Heart right ventricle (tissue), 16 donors: ENCODE measurements at regions not wholly inside any gene's neighbourhood (a gene's known extent, or its start where the extent isn't known, plus 50 kb on each side); places are given as distances from the start of the nearest gene placed in this dataset.

Source experiments
- ATAC-seq, 8 donors: fragments of 200-7000 bp; cut with Tn5 transposase; one replicate each; pipeline ENCODE4 v1.9.1; 2020; ENCODE audit warnings: mild to moderate bottlenecking in 8 of 8, moderate library complexity in 8 of 8, moderate number of reproducible peaks in 1 of 8
- DNase-seq, 2 donors: peaks; one replicate each; pipeline ENCODE4 v3.0.0-alpha.2; 2020
- H3K27ac ChIP-seq, 10 donors: fragments of 200-600 bp; sonication (generic) in 2 of 10; one replicate each; pipeline versions ENCODE4 v1.5.0 to v1.8.0; 2020 to 2022; ENCODE audit warnings: mild to moderate bottlenecking in 3 of 10
- H3K27me3 ChIP-seq, 7 donors: fragments of 200-600 bp; one replicate each; pipeline ENCODE4 v1.8.0; 2021 to 2022; ENCODE audit warnings: mild to moderate bottlenecking in 2 of 7
- H3K36me3 ChIP-seq, 9 donors: fragments of 200-600 bp; sonication (generic) in 1 of 9; one replicate each; pipeline versions ENCODE4 v1.5.0 to v1.8.0; 2020 to 2022; ENCODE audit warnings: mild to moderate bottlenecking in 2 of 9
- H3K4me1 ChIP-seq, 9 donors: fragments of 200-600 bp; sonication (generic) in 1 of 9; one replicate each; pipeline versions ENCODE4 v1.5.0 to v1.8.0; 2020 to 2022; ENCODE audit warnings: mild to moderate bottlenecking in 4 of 9
- H3K4me3 ChIP-seq, 10 donors: fragments of 200-600 bp; sonication (generic) in 2 of 10; one replicate each; pipeline versions ENCODE4 v1.5.0 to v1.8.0; 2020 to 2022; ENCODE audit warnings: mild to moderate bottlenecking in 7 of 10, moderate library complexity in 2 of 10
- H3K9me3 ChIP-seq, 11 donors: fragments of 200-600 bp in 10 of 11; sonication (generic) in 2 of 11; one replicate each; pipeline versions ENCODE4 v1.5.0 to v1.8.0; 2013 to 2022; ENCODE audit warnings: mild to moderate bottlenecking in 2 of 11, control low read depth in 1 of 11, moderate library complexity in 1 of 11
- WGBS, 2 donors: extraction: QIAGEN DNeasy Blood & Tissue Kit; methylation state at CpG; one replicate each; pipeline ENCODE4 v1.1.7; 2013; ENCODE audit warnings: inconsistent platforms in 1 of 2; 5-methylcytosine and 5-hydroxymethylcytosine counted together
- intact Hi-C, 10 donors: fragments of 100-400 bp; cut with DNase I; formaldehyde crosslinking; loops; one replicate each; pipeline versions ENCODE4 v1.11.1 to v1.14.2; 2022
- TF ChIP-seq, protein P1 (sequence below), 9 donors: fragments of 200-600 bp; sonication (generic) in 2 of 9; IDR thresholded peaks; one replicate each; pipeline versions ENCODE4 v1.5.0 to v1.8.0; 2021 to 2022; ENCODE audit warnings: antibody characterized with exemption in 9 of 9, mild to moderate bottlenecking in 5 of 9, moderate library complexity in 1 of 9
- donor health status: Arrhythmogenic right ventricular cardiomyopathy.
- donor health status: ischemic (EF 13 %, LVEDD 7.1; RV severe dilation, severe dysfunction).
- donor health status: healthy with polysubstance abuse.
- donor health status: DM: no; HTN: yes; CAD: no.
- donor health status: DM: no; HTN: no; CAD: no.
- donor health status: ischemic (EF 25% LVEDD 6.9; RV normal size, moderate dysfunction).
- donor health status: ischemic (EF 25% LVEDD 5.7; RV mildly dilated, moderate dysfunction).
- donor health status: healthy.
- donor health status: DM: yes; HTN: yes; CAD: no.
- donor health status: Ischemic cardiomyopathy.
- donor health status: ischemic (EF 35%, LVEDD 5.7; RV mildly dilated, moderate dysfunction).
- donor health status: nonischemic (EF 11% LVEDD 7.7; RV severe dilation, severe dysfunction).
- donor health status: DM: yes; HTN: yes; CAD: no.
- donor health status: PGD.
- donor health status: ischemic (EF 29% LVEDD 5.4; RV normal size, mild dysfunction).
- donor health status: nonischemic (EF 23%, LVEDD 6.1; RV moderate dilation, normal function).

GRCh38 chr5:6305853-6306252 lies 72.5 kb downstream of the MED10 start:
- no peak for DNase-seq
- H3K9me3 ChIP-seq = no peaks in the 10 kb centered on the region
- H3K36me3 ChIP-seq = no peaks in the 10 kb centered on the region
- intact Hi-C loops = loop anchor here in 1 of 10 donors (10.0 kb wide), 1 partner anchor 139 kb away; the partner anchor contains the start of gene UBE2QL1
- H3K4me1 ChIP-seq = no peaks in the 10 kb centered on the region
- 70 to 72% methylated on average over 6 of the region's 6 CpGs for WGBS, 2 donors
- H3K27me3 ChIP-seq = no peaks in the 10 kb centered on the region
- no peak overlapping the region for H3K4me3 ChIP-seq
- TF ChIP-seq, protein P1, sequence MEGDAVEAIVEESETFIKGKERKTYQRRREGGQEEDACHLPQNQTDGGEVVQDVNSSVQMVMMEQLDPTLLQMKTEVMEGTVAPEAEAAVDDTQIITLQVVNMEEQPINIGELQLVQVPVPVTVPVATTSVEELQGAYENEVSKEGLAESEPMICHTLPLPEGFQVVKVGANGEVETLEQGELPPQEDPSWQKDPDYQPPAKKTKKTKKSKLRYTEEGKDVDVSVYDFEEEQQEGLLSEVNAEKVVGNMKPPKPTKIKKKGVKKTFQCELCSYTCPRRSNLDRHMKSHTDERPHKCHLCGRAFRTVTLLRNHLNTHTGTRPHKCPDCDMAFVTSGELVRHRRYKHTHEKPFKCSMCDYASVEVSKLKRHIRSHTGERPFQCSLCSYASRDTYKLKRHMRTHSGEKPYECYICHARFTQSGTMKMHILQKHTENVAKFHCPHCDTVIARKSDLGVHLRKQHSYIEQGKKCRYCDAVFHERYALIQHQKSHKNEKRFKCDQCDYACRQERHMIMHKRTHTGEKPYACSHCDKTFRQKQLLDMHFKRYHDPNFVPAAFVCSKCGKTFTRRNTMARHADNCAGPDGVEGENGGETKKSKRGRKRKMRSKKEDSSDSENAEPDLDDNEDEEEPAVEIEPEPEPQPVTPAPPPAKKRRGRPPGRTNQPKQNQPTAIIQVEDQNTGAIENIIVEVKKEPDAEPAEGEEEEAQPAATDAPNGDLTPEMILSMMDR (IDR thresholded peaks at IDR 0.05) = no peak
- no peak overlapping the region for H3K27ac ChIP-seq
- ATAC-seq = no peak

DNA sequence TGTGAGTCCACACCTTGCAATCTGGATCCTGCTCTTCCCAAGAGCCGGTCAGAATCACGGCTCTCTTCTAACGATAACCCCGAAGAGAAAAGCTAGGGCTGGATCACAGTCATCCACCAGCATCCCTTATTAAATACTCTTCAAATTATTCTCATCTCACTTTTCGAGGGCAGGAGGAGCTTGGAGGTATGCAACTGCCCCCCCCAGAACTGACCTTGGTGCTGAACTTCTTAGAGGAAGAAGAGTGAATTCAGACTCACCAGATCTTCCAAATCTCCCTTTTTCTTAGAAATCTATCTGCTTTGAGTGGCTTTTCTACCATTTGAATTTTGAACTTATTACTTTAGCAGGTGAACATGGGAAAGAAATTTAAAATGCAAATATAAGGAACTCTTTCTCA lies 75.7 kb downstream of the MED10 start:
- Histone ChIP-seq H3K4me1 (no peaks in the 10 kb centered on the region), H3K27me3 (no peaks in the 10 kb centered on the region), H3K9me3 (no peaks in the 10 kb centered on the region), H3K27ac (no peak overlapping the region), H3K36me3 (no peaks in the 10 kb centered on the region), H3K4me3 (no peak overlapping the region)
- no peak for DNase-seq
- TF ChIP-seq, protein P1 (IDR thresholded peaks at IDR 0.05) = no peak
- WGBS, 2 donors = 55 to 56% methylated on average over 5 of the region's 5 CpGs
- intact Hi-C loops = loop anchor here in 1 of 10 donors (10.0 kb wide), 1 partner anchor 142 kb away; the partner anchor contains the start of gene UBE2QL1
- no peak for ATAC-seq

DNA sequence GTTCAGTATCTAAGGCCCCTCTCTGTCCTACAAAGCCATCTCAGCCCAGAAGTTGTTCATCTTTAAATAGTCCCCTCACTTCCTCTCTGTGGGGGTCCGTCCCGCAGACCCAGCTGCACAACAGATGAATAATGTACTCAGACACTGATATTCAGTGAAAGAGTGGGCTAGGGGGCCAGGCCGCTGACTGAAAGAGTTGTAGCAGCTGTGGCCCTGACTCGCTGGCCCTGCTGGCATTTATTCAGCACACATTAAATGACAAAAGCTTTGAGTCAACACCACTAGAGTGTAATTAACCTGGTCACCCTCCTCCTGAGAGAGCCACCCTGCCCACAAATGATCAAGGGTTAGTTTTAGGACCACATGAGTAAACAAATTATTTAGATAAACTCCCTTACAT lies 76.3 kb downstream of the MED10 start:
- no peaks in the 10 kb centered on the region for H3K4me1 ChIP-seq
- H3K4me3 ChIP-seq = no peak overlapping the region
- ATAC-seq = no peak
- H3K9me3 ChIP-seq = no peaks in the 10 kb centered on the region
- DNase-seq = no peak
- H3K27me3 ChIP-seq = no peaks in the 10 kb centered on the region
- TF ChIP-seq, protein P1 (IDR thresholded peaks at IDR 0.05) = no peak
- no peak overlapping the region for H3K27ac ChIP-seq
- intact Hi-C loops = loop anchor here in 1 of 10 donors (10.0 kb wide), 1 partner anchor 143 kb away; the partner anchor contains the start of gene UBE2QL1
- no peaks in the 10 kb centered on the region for H3K36me3 ChIP-seq
- WGBS, 2 donors = 30 to 40% methylated on average over 4 of the region's 4 CpGs

DNA sequence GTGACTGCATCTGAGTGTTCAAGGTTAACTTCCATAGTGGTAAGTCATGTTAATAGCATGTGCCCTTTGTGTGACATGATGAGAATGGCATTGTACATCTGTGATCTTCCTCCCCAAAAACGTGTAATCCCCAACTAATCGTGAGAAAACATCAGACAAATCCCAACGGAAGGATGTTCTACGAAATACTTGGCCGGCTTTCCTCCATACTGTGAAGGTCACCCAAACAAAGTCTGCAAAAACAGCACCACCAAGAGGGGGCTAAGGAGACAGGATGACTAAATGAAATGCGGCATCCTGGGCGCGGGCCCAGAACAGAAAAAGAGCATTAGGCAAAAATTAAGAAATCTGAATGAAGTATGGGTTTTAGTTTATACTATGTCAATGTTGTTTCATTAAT lies 81.8 kb downstream of the MED10 start:
- H3K4me3 ChIP-seq = no peak overlapping the region
- ATAC-seq = no peak
- DNase-seq = no peak
- H3K36me3 ChIP-seq = no peaks in the 10 kb centered on the region
- peaks cover 0 to 18% (median 0%) of the 10 kb centered on the region in 11 donors for H3K9me3 ChIP-seq
- no peaks in the 10 kb centered on the region for H3K27me3 ChIP-seq
- 69 to 70% methylated on average over 8 of the region's 8 CpGs for WGBS, 2 donors
- TF ChIP-seq, protein P1 (IDR thresholded peaks at IDR 0.05) = no peak
- intact Hi-C loops = loop anchor here in 4 of 10 donors (10.0 kb wide), 4 partner anchors 138 to 448 kb away; no protein-coding TSS in a partner anchor
- H3K27ac ChIP-seq = no peak overlapping the region
- H3K4me1 ChIP-seq = no peaks in the 10 kb centered on the region
